KMS-11 (cell line): ENCODE measurements at regions not wholly inside any gene's neighbourhood (a gene's known extent, or its start where the extent isn't known, plus 50 kb on each side); places are given as distances from the start of the nearest gene placed in this dataset.

Source experiments
- H2AFZ ChIP-seq: fragments of 200-600 bp; sonication (generic); 2 replicates; pipeline ENCODE4 v1.6.1; 2016; ENCODE audit warnings: antibody characterized with exemption, mixed run types, low read depth
- H3K27ac ChIP-seq: fragments of 200-600 bp; sonication (generic); 2 replicates; pipeline ENCODE4 v1.6.1; 2016; ENCODE audit warnings: mild to moderate bottlenecking, mixed run types
- H3K27me3 ChIP-seq: fragments of 200-600 bp; sonication (generic); 2 replicates; pipeline ENCODE4 v1.6.1; 2017; ENCODE audit warnings: mild to moderate bottlenecking, low read depth, mixed run types, moderate library complexity; ENCODE audit not compliant: insufficient read depth
- H3K36me3 ChIP-seq: fragments of 200-600 bp; sonication (generic); 2 replicates; pipeline ENCODE4 v1.6.1; 2017; ENCODE audit warnings: mild to moderate bottlenecking, mixed run types; ENCODE audit not compliant: insufficient read depth
- H3K4me1 ChIP-seq: fragments of 200-600 bp; sonication (generic); 2 replicates; pipeline ENCODE4 v1.6.1; 2016; ENCODE audit warnings: mild to moderate bottlenecking, low read depth, mixed run types; ENCODE audit not compliant: poor library complexity, severe bottlenecking
- H3K4me2 ChIP-seq: fragments of 200-600 bp; sonication (generic); 2 replicates; pipeline ENCODE4 v1.7.0; 2016; ENCODE audit warnings: mild to moderate bottlenecking, mixed run types
- H3K4me3 ChIP-seq: fragments of 200-600 bp; sonication (generic); IDR thresholded peaks from 2 replicates; pipeline ENCODE4 v1.6.1; 2017; ENCODE audit warnings: low read depth, low read length, mixed read lengths; ENCODE audit not compliant: insufficient read depth
- H3K79me2 ChIP-seq: fragments of 200-600 bp; sonication (generic); 2 replicates; pipeline ENCODE4 v1.6.1; 2016; ENCODE audit warnings: low read depth, mixed run types; ENCODE audit not compliant: insufficient read depth
- H3K9ac ChIP-seq: fragments of 200-600 bp; sonication (generic); 2 replicates; pipeline ENCODE4 v1.6.1; 2016; ENCODE audit warnings: mild to moderate bottlenecking, mixed run types
- H4K20me1 ChIP-seq: fragments of 200-600 bp; sonication (generic); 2 replicates; pipeline ENCODE4 v1.6.1; 2016; ENCODE audit warnings: mild to moderate bottlenecking, mixed run types; ENCODE audit not compliant: insufficient read depth
- CTCF ChIP-seq: fragments of 200-600 bp; sonication (generic); conservative IDR thresholded peaks from 2 replicates; pipeline ENCODE4 v1.6.1; 2017; ENCODE audit warnings: low read depth, mild to moderate bottlenecking, antibody characterized with exemption, low read length, moderate library complexity, mixed read lengths

GRCh38 chr1:233435622-233436021 lies 108.1 kb downstream of the MAP3K21 start:
- peaks cover under 1% of the 10 kb centered on the region for H3K4me1 ChIP-seq
- H2AFZ ChIP-seq: no peak overlapping the region
- no peak for TF ChIP-seq CTCF
- no peaks in the 10 kb centered on the region for H4K20me1 ChIP-seq
- H3K4me3 ChIP-seq: no peak overlapping the region
- H3K4me2 ChIP-seq: no peak overlapping the region
- H3K27ac ChIP-seq: no peak overlapping the region
- no peaks in the 10 kb centered on the region for H3K27me3 ChIP-seq
- no peaks in the 10 kb centered on the region for H3K36me3 ChIP-seq
- H3K79me2 ChIP-seq: no peaks in the 10 kb centered on the region
- H3K9ac ChIP-seq: no peak overlapping the region

GRCh38 chr1:233439721-233440120 lies 112.2 kb downstream of the MAP3K21 start:
- H3K27ac ChIP-seq: no peak overlapping the region

GRCh38 chr1:233440951-233441401 lies 113.5 kb downstream of the MAP3K21 start:
- no peak overlapping the region for H3K4me3 ChIP-seq
- peak; percentile 93 for TF ChIP-seq CTCF
- H3K27me3 ChIP-seq: no peaks in the 10 kb centered on the region
- no peaks in the 10 kb centered on the region for H3K36me3 ChIP-seq
- peak overlapping the region; percentile 76 for H2AFZ ChIP-seq
- H3K9ac ChIP-seq: no peak overlapping the region
- H3K79me2 ChIP-seq: no peaks in the 10 kb centered on the region
- no peaks in the 10 kb centered on the region for H4K20me1 ChIP-seq
- H3K27ac ChIP-seq: no peak overlapping the region
- peak overlapping the region; percentile 19; the same call in 1 of the 2 replicates for H3K4me2 ChIP-seq
- peaks cover 19% of the 10 kb centered on the region for H3K4me1 ChIP-seq

More at GRCh38 chr1:233439721-233440120, 112.2 kb downstream of the MAP3K21 start:
- Histone ChIP-seq H3K4me3 (no peak overlapping the region), H3K79me2 (no peaks in the 10 kb centered on the region), H3K9ac (no peak overlapping the region), H4K20me1 (no peaks in the 10 kb centered on the region), H3K36me3 (no peaks in the 10 kb centered on the region), H3K27me3 (no peaks in the 10 kb centered on the region), H3K4me1 (peaks cover 19% of the 10 kb centered on the region), H3K4me2 (no peak overlapping the region), H2AFZ (no peak overlapping the region)
- no peak for TF ChIP-seq CTCF

GRCh38 chr1:233442026-233442780 lies 114.7 kb downstream of the MAP3K21 start:
- H3K36me3 ChIP-seq: no peaks in the 10 kb centered on the region
- no peak overlapping the region for H3K4me2 ChIP-seq
- no peak overlapping the region for H3K27ac ChIP-seq
- no peak for TF ChIP-seq CTCF
- H2AFZ ChIP-seq: no peak overlapping the region
- no peaks in the 10 kb centered on the region for H3K27me3 ChIP-seq
- no peaks in the 10 kb centered on the region for H3K79me2 ChIP-seq
- H3K9ac ChIP-seq: no peak overlapping the region
- H4K20me1 ChIP-seq: no peaks in the 10 kb centered on the region
- peaks cover 19% of the 10 kb centered on the region for H3K4me1 ChIP-seq
- H3K4me3 ChIP-seq: no peak overlapping the region
